Naive B cell (primary cell): ENCODE measurements at regions not wholly inside any gene's neighbourhood (a gene's known extent, or its start where the extent isn't known, plus 50 kb on each side); places are given as distances from the start of the nearest gene placed in this dataset.
"Not testable (repeated sequence)": the region's sequence is repeated elsewhere in the genome, so short reads cannot be mapped to it uniquely, and the experiment has no call there.

Experiments used
- ATAC-seq, 2 donors: fragments of 150-1000 bp; cut with Tn5 transposase; 2 replicates each; pipeline ENCODE4 v1.10.0; 2021; ENCODE audit warnings: low read depth in 2 of 2, mild to moderate bottlenecking in 2 of 2, moderate library complexity in 2 of 2
- DNase-seq: peaks from one replicate; pipeline ENCODE4 v3.0.0; 2022
- H3K27ac Mint-ChIP-seq, 6 donors: one replicate each; pipeline ENCODE4 v1.8.0; 2020 to 2022; ENCODE audit warnings: mild to moderate bottlenecking in 6 of 6, mixed read lengths in 6 of 6, moderate library complexity in 5 of 6, inconsistent platforms in 2 of 6
- H3K27me3 Mint-ChIP-seq, 3 donors: one replicate each; pipeline ENCODE4 v1.8.0; 2021 to 2022; ENCODE audit warnings: mixed read lengths in 3 of 3, mild to moderate bottlenecking in 1 of 3
- H3K36me3 Mint-ChIP-seq, 2 donors: one replicate each; pipeline ENCODE4 v1.8.0; 2020 to 2022; ENCODE audit warnings: mixed read lengths in 2 of 2, inconsistent platforms in 1 of 2, mild to moderate bottlenecking in 1 of 2
- H3K4me1 Mint-ChIP-seq, 3 donors: one replicate each; pipeline ENCODE4 v1.8.0; 2020 to 2022; ENCODE audit warnings: mixed read lengths in 3 of 3, inconsistent platforms in 1 of 3, mild to moderate bottlenecking in 1 of 3, moderate library complexity in 1 of 3
- H3K4me3 Mint-ChIP-seq, 8 donors: one replicate each; pipeline ENCODE4 v1.8.0; 2020 to 2022; ENCODE audit warnings: mild to moderate bottlenecking in 8 of 8, mixed read lengths in 8 of 8, moderate library complexity in 8 of 8, inconsistent platforms in 2 of 8
- H3K9me3 Mint-ChIP-seq, 7 donors: one replicate each; pipeline ENCODE4 v1.8.0; 2020 to 2022; ENCODE audit warnings: mixed read lengths in 7 of 7, mild to moderate bottlenecking in 5 of 7, inconsistent platforms in 2 of 7, moderate library complexity in 1 of 7

DNA sequence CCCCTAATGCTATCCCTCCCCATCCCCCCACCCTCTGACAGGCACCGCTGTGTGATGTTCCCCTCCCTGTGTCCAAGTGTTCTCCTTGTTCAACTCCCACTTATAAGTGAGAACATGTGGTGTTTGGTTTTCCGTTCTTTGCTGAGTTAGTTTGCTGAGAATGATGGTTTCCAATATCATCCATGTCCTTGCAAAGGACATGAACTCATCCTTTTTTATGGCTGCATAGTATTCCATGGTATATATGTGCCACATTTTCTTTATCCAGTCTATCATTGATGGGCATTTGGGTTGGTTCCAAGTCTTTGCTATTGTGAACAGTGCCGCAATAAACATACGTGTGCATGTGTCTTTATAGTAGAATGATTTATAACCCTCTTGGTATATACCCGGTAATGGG lies 98.2 kb downstream of the EBLN1 start:
- not testable (repeated sequence) for ATAC-seq, H3K36me3 Mint-ChIP-seq, H3K27ac Mint-ChIP-seq, H3K4me3 Mint-ChIP-seq, DNase-seq, H3K4me1 Mint-ChIP-seq
- H3K27me3 Mint-ChIP-seq = peaks cover 9 to 14% (median 13%) of the 10 kb centered on the region in 3 donors
- peaks cover 0 to 23% (median 10%) of the 10 kb centered on the region in 7 donors for H3K9me3 Mint-ChIP-seq

DNA sequence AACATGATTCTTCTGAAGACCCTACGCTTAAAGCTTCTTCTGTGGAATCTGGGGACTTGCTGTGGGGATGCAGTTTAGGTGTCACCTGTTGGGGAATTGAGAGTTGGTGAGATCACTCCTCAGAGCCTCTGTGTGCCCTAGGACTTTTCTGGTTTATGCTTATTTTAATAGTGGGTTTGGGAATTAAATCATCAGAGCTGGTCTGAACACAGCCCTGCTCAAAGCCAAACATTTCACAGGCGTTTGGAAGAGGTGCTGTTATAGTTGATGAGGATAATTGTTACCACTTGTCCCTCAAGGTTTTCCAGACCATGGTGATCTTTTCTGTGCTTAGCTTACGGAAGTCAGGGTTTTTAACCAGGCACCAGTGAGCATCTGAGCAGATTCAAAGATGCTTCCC lies 106.1 kb downstream of the EBLN1 start:
- Mint-ChIP-seq H3K4me3 (no peak overlapping the region), H3K36me3 (no peaks in the 10 kb centered on the region), H3K9me3 (peaks cover 0 to 8% (median 0%) of the 10 kb centered on the region in 7 donors), H3K4me1 (no peaks in the 10 kb centered on the region), H3K27ac (no peak overlapping the region), H3K27me3 (peaks cover 11 to 30% (median 16%) of the 10 kb centered on the region in 3 donors)
- DNase-seq = no peak
- ATAC-seq = no peak

DNA sequence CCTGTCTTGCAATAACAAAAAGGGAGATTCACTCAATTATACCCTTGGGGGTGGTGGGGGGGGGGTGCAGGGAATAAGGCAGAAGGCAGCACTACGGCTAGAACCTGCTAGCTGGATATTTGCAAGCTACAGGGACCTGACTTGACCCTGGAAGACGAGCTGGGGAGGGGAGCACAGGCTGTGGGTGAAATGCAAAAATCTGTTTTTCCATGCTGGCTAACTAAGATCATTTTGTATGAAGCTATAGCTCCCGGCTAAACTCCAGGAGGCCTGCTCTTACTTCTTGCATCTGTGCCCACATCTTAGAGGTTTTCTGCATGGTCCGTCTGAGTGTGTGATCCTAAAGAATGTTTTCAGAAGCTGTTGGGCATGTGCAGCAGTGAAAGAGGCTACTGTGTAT lies 106.6 kb downstream of the EBLN1 start:
- no peaks in the 10 kb centered on the region for H3K36me3 Mint-ChIP-seq
- DNase-seq (no peak), ATAC-seq (no peak)
- H3K27me3 Mint-ChIP-seq = peaks cover 10 to 30% (median 16%) of the 10 kb centered on the region in 3 donors
- H3K4me1 Mint-ChIP-seq = no peaks in the 10 kb centered on the region
- H3K27ac Mint-ChIP-seq = no peak overlapping the region
- H3K4me3 Mint-ChIP-seq = no peak overlapping the region
- peaks cover 0 to 8% (median 0%) of the 10 kb centered on the region in 7 donors for H3K9me3 Mint-ChIP-seq

DNA sequence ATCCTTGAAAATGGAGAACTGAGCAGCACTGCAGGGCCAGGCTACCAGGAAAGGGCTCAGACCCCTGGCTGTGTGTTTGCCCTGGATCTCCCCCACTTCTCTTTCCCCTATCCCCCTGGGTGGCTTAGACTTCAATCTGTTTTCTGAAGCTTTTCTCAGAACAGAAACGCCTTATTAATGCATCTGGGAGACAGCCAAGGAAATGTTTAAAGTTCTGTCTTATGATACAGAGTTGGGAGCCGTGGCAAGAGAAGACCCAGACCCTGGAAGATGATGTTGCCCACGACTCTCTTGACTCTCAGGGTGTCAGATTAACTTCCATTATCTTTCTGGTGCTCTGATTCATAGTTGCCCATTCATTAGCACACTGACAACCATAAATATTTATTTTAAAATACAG lies 107.1 kb downstream of the EBLN1 start:
- ATAC-seq (no peak), DNase-seq (no peak)
- Mint-ChIP-seq H3K4me3 (no peak overlapping the region), H3K4me1 (no peaks in the 10 kb centered on the region), H3K36me3 (no peaks in the 10 kb centered on the region), H3K9me3 (peaks cover 0 to 8% (median 0%) of the 10 kb centered on the region in 7 donors), H3K27ac (no peak overlapping the region), H3K27me3 (peaks cover 10 to 30% (median 16%) of the 10 kb centered on the region in 3 donors)

DNA sequence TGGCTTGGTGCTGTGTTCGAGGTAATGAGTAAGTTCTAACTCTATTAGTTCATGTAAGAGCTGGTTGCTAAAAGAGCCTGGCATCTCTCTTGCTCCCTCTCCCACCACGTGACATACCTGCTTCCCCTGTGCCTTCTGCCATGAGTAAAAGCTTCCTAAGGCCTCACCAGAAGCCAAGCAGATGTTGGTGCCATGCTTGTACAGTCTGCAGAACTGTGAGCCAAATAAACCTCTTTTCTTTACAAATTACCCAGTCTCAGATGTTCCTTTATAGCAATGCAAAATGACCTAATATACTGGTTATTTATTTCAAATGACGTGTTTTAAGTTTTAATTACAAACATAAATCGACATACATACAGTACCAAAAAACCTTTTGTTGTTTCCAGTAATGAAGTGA lies 101.7 kb upstream of the DNAJC1 start:
- H3K4me3 Mint-ChIP-seq = no peak overlapping the region
- H3K27ac Mint-ChIP-seq = no peak overlapping the region
- DNase-seq = no peak
- no peaks in the 10 kb centered on the region for H3K4me1 Mint-ChIP-seq
- H3K36me3 Mint-ChIP-seq = no peaks in the 10 kb centered on the region
- H3K9me3 Mint-ChIP-seq = no peaks in the 10 kb centered on the region
- H3K27me3 Mint-ChIP-seq = peaks cover 0 to 10% (median 5%) of the 10 kb centered on the region in 3 donors
- no peak for ATAC-seq

DNA sequence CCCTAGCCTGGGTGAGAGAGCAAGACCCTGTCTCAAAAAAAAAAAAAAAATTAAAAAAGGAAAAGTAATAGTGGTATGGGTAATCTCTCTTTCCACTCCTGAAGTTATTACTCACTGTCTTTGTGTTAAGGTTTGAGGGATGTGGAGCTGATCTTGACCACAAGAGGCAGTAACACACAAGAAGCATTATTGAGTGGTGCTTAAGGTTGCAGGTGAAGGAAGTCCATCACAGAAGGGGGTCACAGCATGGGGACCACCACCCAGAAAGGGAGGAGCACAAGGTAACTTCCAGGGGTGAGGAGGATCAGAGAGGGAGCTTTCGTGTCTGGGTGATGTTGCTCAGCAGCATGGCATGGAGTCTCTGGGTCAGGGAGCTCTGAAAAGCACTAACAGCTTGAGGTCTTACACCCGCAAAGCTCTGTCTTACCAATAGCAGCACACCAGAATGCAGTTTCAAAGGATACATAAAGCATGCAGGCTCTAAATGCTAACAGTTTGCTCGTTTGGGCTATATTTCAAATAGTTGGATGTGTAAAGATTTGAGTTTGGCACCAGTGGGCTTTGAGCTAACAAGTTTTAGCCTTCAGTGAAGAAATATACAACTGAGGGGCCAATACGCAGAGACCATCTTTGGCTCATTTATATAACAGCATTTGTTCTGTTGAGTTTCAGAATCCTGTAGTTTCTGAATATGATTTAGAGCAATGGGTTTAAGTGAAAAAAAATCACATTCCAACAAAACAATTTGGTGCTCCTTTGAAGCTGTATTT lies 100.4 kb upstream of the DNAJC1 start:
- Mint-ChIP-seq H3K36me3 (no peaks in the 10 kb centered on the region), H3K27ac (no peak overlapping the region), H3K27me3 (peaks cover 0 to 10% (median 0%) of the 10 kb centered on the region in 3 donors), H3K4me1 (no peaks in the 10 kb centered on the region), H3K4me3 (no peak overlapping the region), H3K9me3 (peaks cover 0 to 8% (median 0%) of the 10 kb centered on the region in 7 donors)
- peak; percentile 32 to 43 for ATAC-seq
- DNase-seq = no peak

DNA sequence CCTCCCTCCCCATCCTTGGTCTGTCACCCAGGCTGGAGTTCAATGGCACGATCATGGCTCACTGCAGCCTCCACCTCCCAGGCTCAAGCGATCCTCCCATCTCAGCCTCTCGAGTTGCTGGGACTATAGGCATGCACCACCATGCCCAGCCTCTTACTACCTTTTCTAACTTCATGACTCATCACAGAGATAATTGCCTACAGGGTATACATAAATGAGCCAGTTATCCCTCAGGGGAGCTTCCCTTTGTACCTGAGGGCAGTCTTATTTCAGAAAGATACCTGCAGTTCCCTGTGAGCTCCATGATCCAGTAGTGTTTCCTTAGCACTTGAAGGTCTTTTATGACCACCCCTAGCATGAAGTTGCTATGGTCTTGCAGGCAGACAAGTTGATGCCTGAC lies 94.2 kb upstream of the DNAJC1 start:
- H3K4me3 Mint-ChIP-seq = no peak overlapping the region
- peaks cover 0 to 16% (median 0%) of the 10 kb centered on the region in 3 donors for H3K27me3 Mint-ChIP-seq
- peaks cover 0 to 8% of the 10 kb centered on the region in 2 donors for H3K36me3 Mint-ChIP-seq
- no peak for DNase-seq
- peaks cover 0 to 10% (median 1%) of the 10 kb centered on the region in 7 donors for H3K9me3 Mint-ChIP-seq
- H3K4me1 Mint-ChIP-seq = peaks cover 0 to 7% (median 0%) of the 10 kb centered on the region in 3 donors
- ATAC-seq = no peak
- H3K27ac Mint-ChIP-seq = no peak overlapping the region

DNA sequence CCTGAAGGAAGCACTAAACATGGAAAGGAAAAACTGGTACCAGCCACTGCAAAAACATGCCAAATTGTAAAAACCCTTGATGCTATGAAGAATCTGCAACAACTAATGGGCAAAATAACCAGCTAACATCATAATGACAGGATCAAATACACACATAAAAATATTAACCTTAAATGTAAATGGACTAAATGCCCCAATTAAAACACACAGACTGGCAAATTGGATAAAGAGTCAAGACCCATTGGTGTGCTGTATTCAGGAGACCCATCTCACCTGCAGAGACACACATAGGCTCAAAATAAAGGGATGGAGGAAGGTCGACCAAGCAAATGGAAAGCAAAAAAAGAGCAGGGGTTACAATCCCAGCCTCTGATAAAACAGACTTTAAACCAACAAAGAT lies 87.7 kb upstream of the DNAJC1 start:
- H3K9me3 Mint-ChIP-seq, H3K36me3 Mint-ChIP-seq, DNase-seq, ATAC-seq, H3K4me3 Mint-ChIP-seq, H3K27ac Mint-ChIP-seq, H3K27me3 Mint-ChIP-seq, H3K4me1 Mint-ChIP-seq: not testable (repeated sequence)

DNA sequence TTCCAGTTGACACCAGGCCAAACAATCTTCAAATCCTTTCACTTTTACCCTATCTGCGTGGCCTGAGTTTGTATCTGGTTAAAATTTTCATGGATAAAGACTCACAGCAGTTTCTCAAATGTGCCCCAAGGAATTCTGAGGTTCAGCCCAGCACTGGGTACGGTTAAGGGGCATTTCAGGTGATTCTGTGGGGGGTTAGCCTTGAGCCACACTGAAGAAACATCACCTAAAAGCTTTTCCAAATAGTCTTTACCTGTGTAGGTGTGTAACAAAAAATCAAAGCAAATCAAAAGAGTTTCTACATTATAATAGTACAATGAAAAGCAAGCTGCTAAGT lies 83.8 kb upstream of the DNAJC1 start:
- H3K27me3 Mint-ChIP-seq = peaks cover 17 to 26% (median 19%) of the 10 kb centered on the region in 3 donors
- H3K27ac Mint-ChIP-seq = no peak overlapping the region
- H3K4me1 Mint-ChIP-seq = no peaks in the 10 kb centered on the region
- H3K4me3 Mint-ChIP-seq = no peak overlapping the region
- peaks cover 0 to 6% (median 0%) of the 10 kb centered on the region in 7 donors for H3K9me3 Mint-ChIP-seq
- DNase-seq (no peak), ATAC-seq (no peak)
- H3K36me3 Mint-ChIP-seq = no peaks in the 10 kb centered on the region

DNA sequence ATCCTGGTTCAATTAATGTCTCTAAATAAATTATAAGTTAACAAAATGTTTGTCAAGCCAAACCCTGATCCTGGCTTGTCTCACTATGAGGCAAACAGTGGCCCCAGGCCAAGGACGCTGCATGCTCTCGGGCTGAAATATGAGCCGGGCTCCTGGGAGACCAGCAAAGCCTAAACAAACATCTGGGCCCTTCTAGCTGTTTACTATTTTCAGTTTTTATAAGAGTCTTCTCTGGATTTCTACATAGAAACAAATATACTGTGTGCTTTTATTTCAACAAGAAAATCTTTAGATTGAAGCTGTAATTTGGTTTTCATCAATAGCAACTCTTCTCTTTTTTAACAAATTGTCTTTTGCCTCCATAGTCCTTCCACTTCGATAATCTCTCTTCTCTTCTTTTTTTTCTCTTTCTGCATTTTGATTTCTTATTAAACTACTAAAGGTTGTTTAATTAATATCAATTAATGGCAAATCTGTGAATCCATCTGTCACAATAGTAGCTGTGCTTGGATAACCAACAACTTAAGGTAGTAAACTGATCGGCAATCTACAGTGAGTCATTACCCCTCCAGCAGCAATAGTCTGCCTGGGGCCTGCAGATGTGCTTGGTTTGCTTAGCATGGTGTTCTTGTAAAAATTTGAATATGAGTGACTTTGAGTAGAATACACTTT lies 83.3 kb upstream of the DNAJC1 start:
- peaks cover 17 to 26% (median 21%) of the 10 kb centered on the region in 3 donors for H3K27me3 Mint-ChIP-seq
- H3K4me3 Mint-ChIP-seq = no peak overlapping the region
- H3K27ac Mint-ChIP-seq = no peak overlapping the region

DNA sequence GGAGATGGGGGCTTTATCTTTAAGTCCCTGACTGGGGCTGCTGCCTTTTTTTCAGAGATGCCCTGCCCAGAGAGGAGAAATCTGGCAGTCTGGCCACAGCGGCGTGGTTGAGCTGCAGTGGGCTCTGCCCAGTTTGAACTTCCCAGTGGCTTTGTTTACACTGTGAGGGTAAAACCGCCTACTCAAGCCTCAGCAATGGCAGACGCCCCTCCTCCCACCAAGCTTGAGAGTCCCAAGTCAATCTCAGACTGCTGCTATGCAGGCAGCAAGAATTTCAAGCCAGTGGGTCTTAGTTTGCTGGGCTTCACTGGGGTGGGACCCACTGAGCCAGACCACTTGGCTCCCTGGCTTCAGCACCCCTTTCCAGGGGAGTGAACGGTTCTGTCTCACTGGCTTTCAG lies 76.4 kb upstream of the DNAJC1 start:
- not testable (repeated sequence) for DNase-seq, H3K4me1 Mint-ChIP-seq, H3K4me3 Mint-ChIP-seq, H3K36me3 Mint-ChIP-seq, H3K27ac Mint-ChIP-seq, ATAC-seq
- H3K9me3 Mint-ChIP-seq = peaks cover 0 to 17% (median 8%) of the 10 kb centered on the region in 7 donors
- peaks cover 31 to 53% (median 49%) of the 10 kb centered on the region in 3 donors for H3K27me3 Mint-ChIP-seq

More for the DNA sequence above, 83.3 kb upstream of the DNAJC1 start:
- Mint-ChIP-seq H3K9me3 (peaks cover 0 to 6% (median 0%) of the 10 kb centered on the region in 7 donors), H3K36me3 (no peaks in the 10 kb centered on the region), H3K4me1 (no peaks in the 10 kb centered on the region)
- no peak for ATAC-seq
- no peak for DNase-seq

DNA sequence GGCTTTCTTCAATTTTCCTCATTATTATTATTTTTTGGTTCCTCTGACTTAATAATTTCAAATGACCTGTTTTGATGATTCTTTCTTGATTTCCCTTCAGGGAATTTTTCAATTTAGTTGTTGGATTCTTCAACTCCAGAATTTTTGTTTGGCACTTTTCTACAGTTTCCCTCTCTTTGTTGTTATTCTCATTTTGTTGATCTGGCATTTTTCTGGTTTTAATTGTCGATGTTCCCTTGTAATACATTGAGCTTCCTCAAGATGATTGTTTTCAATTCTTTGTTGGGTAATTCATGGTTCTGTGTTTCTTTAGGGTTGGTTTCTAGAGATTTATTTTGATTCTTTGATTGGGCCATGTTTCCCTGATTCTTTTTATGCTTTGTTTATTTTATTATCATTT lies 67.8 kb upstream of the DNAJC1 start:
- Mint-ChIP-seq H3K9me3 (peaks cover 17 to 53% (median 44%) of the 10 kb centered on the region in 7 donors), H3K36me3 (peaks cover 4 to 17% of the 10 kb centered on the region in 2 donors), H3K4me1 (no peaks in the 10 kb centered on the region), H3K27ac (no peak overlapping the region), H3K4me3 (no peak overlapping the region), H3K27me3 (peaks cover 6 to 27% (median 6%) of the 10 kb centered on the region in 3 donors)
- no peak for ATAC-seq
- DNase-seq = no peak

DNA sequence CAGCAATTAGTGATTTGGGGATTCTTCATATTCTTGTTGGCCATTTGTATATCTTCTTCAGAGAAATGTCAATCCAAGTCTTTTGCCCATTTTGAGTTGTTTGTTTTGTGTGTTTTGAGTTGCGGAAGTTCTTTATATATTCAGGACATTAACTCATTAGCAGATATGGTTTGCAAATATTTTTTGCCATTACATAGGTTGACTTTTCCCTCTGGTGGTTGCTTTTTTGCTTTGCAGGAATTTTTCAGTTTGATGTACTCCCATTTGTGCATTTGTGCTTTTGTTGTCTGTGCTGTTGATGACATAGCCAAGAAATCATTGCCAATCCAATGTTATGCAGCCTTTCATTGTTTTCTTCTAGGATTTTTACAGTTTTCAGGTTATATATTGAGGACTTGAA lies 63.6 kb upstream of the DNAJC1 start:
- no peak for ATAC-seq
- Mint-ChIP-seq H3K4me3 (no peak overlapping the region), H3K36me3 (peaks cover 3 to 12% of the 10 kb centered on the region in 2 donors), H3K9me3 (peaks cover 17 to 42% (median 29%) of the 10 kb centered on the region in 7 donors), H3K4me1 (no peaks in the 10 kb centered on the region), H3K27ac (peak overlapping the region in 1 of 6 donors; percentile 8), H3K27me3 (peaks cover 0 to 10% (median 8%) of the 10 kb centered on the region in 3 donors)
- no peak for DNase-seq

DNA sequence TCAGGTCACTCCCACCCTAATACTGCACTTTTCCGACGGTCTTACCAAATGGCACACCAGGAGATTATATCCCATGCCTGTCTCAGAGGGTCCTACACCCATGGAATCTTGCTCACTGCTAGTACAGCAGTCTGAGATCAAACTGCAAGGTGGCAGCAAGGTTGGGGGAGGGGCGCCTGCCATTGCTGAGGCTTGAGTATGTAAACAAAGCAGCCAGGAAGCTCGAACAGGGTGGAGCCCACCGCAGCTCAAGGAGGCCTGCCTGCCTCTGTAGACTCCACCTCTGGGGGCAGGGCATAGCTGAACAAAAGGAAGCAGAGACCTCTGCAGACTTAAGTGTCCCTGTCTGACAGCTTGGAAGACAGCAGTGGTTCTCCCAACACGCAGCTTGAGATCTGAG lies 57.5 kb upstream of the DNAJC1 start:
- H3K36me3 Mint-ChIP-seq, H3K27ac Mint-ChIP-seq, H3K4me1 Mint-ChIP-seq, ATAC-seq, DNase-seq, H3K4me3 Mint-ChIP-seq: not testable (repeated sequence)
- peaks cover 5 to 24% (median 19%) of the 10 kb centered on the region in 3 donors for H3K27me3 Mint-ChIP-seq
- H3K9me3 Mint-ChIP-seq = peaks cover 4 to 15% (median 7%) of the 10 kb centered on the region in 7 donors
